Body of pancreas (tissue), 4 donors: ENCODE measurements at regions not wholly inside any gene's neighbourhood (a gene's known extent, or its start where the extent isn't known, plus 50 kb on each side); places are given as distances from the start of the nearest gene placed in this dataset.

Experiments
- ATAC-seq: fragments of 150-250 bp; one replicate; pipeline ENCODE4 v1.9.1; 2016
- DNase-seq, 4 donors: peaks; one replicate each; pipeline ENCODE4 v3.0.0-alpha.2; 2019
- H3K27ac ChIP-seq, 4 donors: fragments of 200-600 bp; sonication (generic); 1 replicate in 3 of 4; 2 replicates in 1 of 4; pipeline versions ENCODE4 v1.5.1 to v1.6.1; 2016 to 2019; ENCODE audit warnings: mild to moderate bottlenecking in 1 of 4, mixed read lengths in 1 of 4, moderate library complexity in 1 of 4
- H3K27me3 ChIP-seq, 2 donors: fragments of 200-600 bp; sonication (generic); one replicate each; pipeline ENCODE4 v1.6.0; 2016; ENCODE audit warnings: mild to moderate bottlenecking in 1 of 2
- H3K36me3 ChIP-seq, 2 donors: fragments of 200-600 bp; sonication (generic); replicated peaks in 1 of 2; 2 replicates each; pipeline ENCODE4 v1.5.1; 2016; ENCODE audit warnings: low read depth in 2 of 2; ENCODE audit not compliant: insufficient read depth in 1 of 2
- H3K4me1 ChIP-seq: fragments of 200-600 bp; sonication (generic); one replicate; pipeline ENCODE4 v1.6.0; 2016
- H3K4me3 ChIP-seq, 2 donors: fragments of 200-600 bp; sonication (generic); 1 replicate in 1 of 2; 2 replicates in 1 of 2; pipeline ENCODE4 v1.5.1; 2016 to 2019
- H3K9me3 ChIP-seq, 3 donors: fragments of 200-600 bp; sonication (generic); 1 replicate in 2 of 3; 2 replicates in 1 of 3; pipeline ENCODE4 v1.5.1; 2016
- CTCF ChIP-seq, 7 experiments: fragments of 450-650 bp in 4 of 7; fragments of 200-600 bp in 3 of 7; sonication (generic) in 3 of 7; IDR thresholded peaks; one replicate each; pipeline ENCODE4 v1.5.1; 2016 to 2019; ENCODE audit warnings: antibody characterized with exemption in 7 of 7
- POLR2A ChIP-seq, 3 donors: fragments of 450-650 bp; IDR thresholded peaks; one replicate each; pipeline ENCODE4 v1.6.1; 2016; ENCODE audit warnings: antibody characterized with exemption in 3 of 3, mild to moderate bottlenecking in 2 of 3
- WGBS, 2 donors: methylation state at CpG; one replicate each; pipeline ENCODE4 v1.1.5; 2017; 5-methylcytosine and 5-hydroxymethylcytosine counted together
- intact Hi-C: fragments of 100-400 bp; cut with DNase I; formaldehyde crosslinking; loops from one replicate; pipeline ENCODE4 v1.15.1; 2023

DNA sequence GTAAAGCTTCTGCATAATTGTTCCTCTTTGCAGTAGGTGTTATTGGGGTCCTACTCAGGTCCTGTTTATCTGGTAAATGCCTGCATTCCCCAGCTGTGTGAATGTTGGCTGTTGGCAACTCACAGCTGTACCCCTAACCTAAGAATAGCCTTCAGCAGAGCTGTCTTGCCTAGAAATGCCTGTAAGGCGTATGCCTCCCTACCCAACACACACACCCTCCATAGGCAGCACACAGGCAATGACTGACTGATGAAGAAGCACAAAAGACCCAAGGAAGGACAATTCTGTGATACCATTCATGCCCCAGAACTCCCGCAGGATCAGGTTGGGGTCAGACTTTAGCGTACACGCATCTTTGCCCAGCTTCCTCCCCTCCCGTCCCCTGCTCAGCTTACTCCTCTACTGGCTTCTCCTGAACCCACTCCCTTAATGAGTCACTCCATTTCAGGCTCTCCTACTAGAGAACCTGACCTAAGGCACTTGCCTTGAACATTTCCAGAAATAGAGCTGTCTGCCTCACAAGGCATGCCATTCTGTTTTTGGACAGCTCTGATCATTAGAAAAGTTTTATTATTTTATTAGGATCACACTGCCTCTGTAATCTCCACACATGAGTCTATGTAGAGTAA is 99.2 kb upstream of the PIK3CG start:
- Histone ChIP-seq H3K27ac (no peak overlapping the region), H3K9me3 (no peaks in the 10 kb centered on the region), H3K4me3 (no peak overlapping the region), H3K36me3 (no peaks in the 10 kb centered on the region), H3K27me3 (no peaks in the 10 kb centered on the region), H3K4me1 (no peaks in the 10 kb centered on the region)
- 85 to 95% methylated on average over 5 of the region's 5 CpGs for WGBS, 2 donors
- DNase-seq = no peak
- intact Hi-C loops = no loop called here
- no peak for ATAC-seq
- TF ChIP-seq CTCF (IDR thresholded peaks at IDR 0.05) = no peak
- no peak for TF ChIP-seq POLR2A (IDR thresholded peaks at IDR 0.05)

GRCh38 chr7:106766551-106766950 is 98.5 kb upstream of the PIK3CG start:
- Histone ChIP-seq H3K4me3 (no peak overlapping the region), H3K36me3 (no peaks in the 10 kb centered on the region), H3K27me3 (no peaks in the 10 kb centered on the region), H3K27ac (no peak overlapping the region), H3K9me3 (no peaks in the 10 kb centered on the region), H3K4me1 (no peaks in the 10 kb centered on the region)
- TF ChIP-seq CTCF (IDR thresholded peaks at IDR 0.05) (no peak), POLR2A (IDR thresholded peaks at IDR 0.05) (no peak)
- DNase-seq = no peak
- ATAC-seq = no peak
- 61 to 69% methylated on average over 2 of the region's 2 CpGs for WGBS, 2 donors
- intact Hi-C loops = no loop called here

- WGBS, 2 donors = 70 to 92% methylated on average over 3 of the region's 3 CpGs
- TF ChIP-seq POLR2A (IDR thresholded peaks at IDR 0.05) (no peak), CTCF (IDR thresholded peaks at IDR 0.05) (no peak)
- Histone ChIP-seq H3K36me3 (no peaks in the 10 kb centered on the region), H3K27ac (no peak overlapping the region), H3K27me3 (no peaks in the 10 kb centered on the region), H3K9me3 (no peaks in the 10 kb centered on the region), H3K4me3 (no peak overlapping the region), H3K4me1 (no peaks in the 10 kb centered on the region)
- intact Hi-C loops = no loop called here
- ATAC-seq (no peak), DNase-seq (no peak)
Observed at GRCh38 chr7:106767078-106767477, 98.0 kb upstream of the PIK3CG start.

GRCh38 chr7:106767498-106768323 is 97.4 kb upstream of the PIK3CG start:
- intact Hi-C loops = no loop called here
- Histone ChIP-seq H3K4me3 (no peak overlapping the region), H3K9me3 (no peaks in the 10 kb centered on the region), H3K27me3 (no peaks in the 10 kb centered on the region), H3K4me1 (no peaks in the 10 kb centered on the region), H3K27ac (no peak overlapping the region), H3K36me3 (no peaks in the 10 kb centered on the region)
- no peak for ATAC-seq
- DNase-seq = no peak
- 57 to 72% methylated on average over 8 of the region's 8 CpGs for WGBS, 2 donors
- TF ChIP-seq CTCF (IDR thresholded peaks at IDR 0.05) = no peak
- TF ChIP-seq POLR2A (IDR thresholded peaks at IDR 0.05) = no peak
